T-cell (primary cell): ENCODE measurements at regions not wholly inside any gene's neighbourhood (a gene's known extent, or its start where the extent isn't known, plus 50 kb on each side); places are given as distances from the start of the nearest gene placed in this dataset.

Experiments used
- ATAC-seq, 4 experiments: fragments of 200-7000 bp in 3 of 4; fragments of 150-1000 bp in 1 of 4; cut with Tn5 transposase; replicated peaks in 1 of 4; 1 replicate in 3 of 4; 2 replicates in 1 of 4; pipeline ENCODE4 v1.10.0; 2021; ENCODE audit warnings: moderate library complexity in 3 of 4, mild to moderate bottlenecking in 2 of 4, moderate number of reproducible peaks in 1 of 4
- CTCF ChIA-PET, 2 donors: fragments of 300-600 bp; sonication (Branson Sonifier 250); formaldehyde crosslinking; loops; one replicate each; lab custom pipeline; 2022; ENCODE audit warnings: antibody characterized with exemption in 2 of 2; lab: Charles Lee
- POLR2A ChIA-PET, 2 donors: fragments of 300-600 bp; sonication (Branson Sonifier 250); formaldehyde crosslinking; loops; one replicate each; lab custom pipeline; 2022; ENCODE audit warnings: antibody characterized with exemption in 2 of 2; lab: Charles Lee
- DNase-seq, 35 experiments: peaks; one replicate each; pipeline versions ENCODE4 v3.0.0 to v3.0.0-alpha.2; 2013 to 2023
- H3K27ac ChIP-seq: one replicate; pipeline ENCODE4 v1.5.1; 2013; ENCODE audit warnings: low read length
- H3K27me3 ChIP-seq, 2 experiments: replicated peaks in 1 of 2; 1 replicate in 1 of 2; 2 replicates in 1 of 2; pipeline versions ENCODE4 v1.6.1 to v1.7.0; 2013; ENCODE audit warnings: low read length in 1 of 2, mixed read lengths in 1 of 2; ENCODE audit not compliant: control insufficient read depth in 2 of 2, insufficient read depth in 2 of 2; ENCODE audit errors: extremely low read depth in 1 of 2
- H3K36me3 ChIP-seq, 2 donors: 1 replicate in 1 of 2; 2 replicates in 1 of 2; pipeline versions ENCODE4 v1.6.1 to v1.7.0; 2013; ENCODE audit warnings: low read length in 1 of 2; ENCODE audit not compliant: control insufficient read depth in 2 of 2, insufficient read depth in 1 of 2; ENCODE audit errors: extremely low read depth in 1 of 2
- H3K4me1 ChIP-seq, 2 experiments: 1 replicate in 1 of 2; 2 replicates in 1 of 2; pipeline versions ENCODE4 v1.6.1 to v1.7.0; 2013; ENCODE audit warnings: low read length in 2 of 2, mixed read lengths in 1 of 2; ENCODE audit not compliant: insufficient read depth in 2 of 2, control insufficient read depth in 1 of 2; ENCODE audit errors: extremely low read depth in 1 of 2
- H3K4me3 ChIP-seq, 2 donors: 1 replicate in 1 of 2; 2 replicates in 1 of 2; pipeline versions ENCODE4 v1.5.1 to v1.7.0; 2013; ENCODE audit warnings: mild to moderate bottlenecking in 2 of 2, low read length in 1 of 2, moderate library complexity in 1 of 2; ENCODE audit not compliant: control insufficient read depth in 1 of 2; ENCODE audit errors: extremely low read depth in 1 of 2
- H3K9me3 ChIP-seq: 2 replicates; pipeline ENCODE4 v1.7.0; 2013
- H3K27ac Mint-ChIP-seq, 2 donors: one replicate each; pipeline ENCODE4 v1.8.0; 2020 to 2021; ENCODE audit warnings: mild to moderate bottlenecking in 2 of 2, mixed read lengths in 2 of 2
- H3K27me3 Mint-ChIP-seq, 2 donors: one replicate each; pipeline ENCODE4 v1.8.0; 2021 to 2022; ENCODE audit warnings: mixed read lengths in 2 of 2
- H3K36me3 Mint-ChIP-seq: one replicate; pipeline ENCODE4 v1.8.0; 2021; ENCODE audit warnings: mixed read lengths
- H3K4me1 Mint-ChIP-seq, 3 donors: one replicate each; pipeline ENCODE4 v1.8.0; 2020 to 2022; ENCODE audit warnings: mixed read lengths in 3 of 3, mild to moderate bottlenecking in 1 of 3
- H3K4me3 Mint-ChIP-seq, 3 donors: one replicate each; pipeline ENCODE4 v1.8.0; 2020 to 2022; ENCODE audit warnings: mild to moderate bottlenecking in 3 of 3, mixed read lengths in 3 of 3, moderate library complexity in 3 of 3
- H3K9me3 Mint-ChIP-seq, 3 donors: one replicate each; pipeline ENCODE4 v1.8.0; 2020 to 2022; ENCODE audit warnings: mixed read lengths in 3 of 3
- WGBS: methylation state at CpG from one replicate; pipeline ENCODE4 v1.1.5; 2013; ENCODE audit warnings: missing lambda C conversion rate; ENCODE audit not compliant: insufficient coverage; 5-methylcytosine and 5-hydroxymethylcytosine counted together

- no CpG with 5 or more reads among the region's 3 CpGs for WGBS
- Histone ChIP-seq H3K27ac (no peak overlapping the region), H3K27me3 (peaks cover under 1 to 2% of the 10 kb centered on the region in 2 experiments), H3K4me3 (no peak overlapping the region), H3K36me3 (no peaks in the 10 kb centered on the region), H3K9me3 (no peaks in the 10 kb centered on the region), H3K4me1 (no peaks in the 10 kb centered on the region)
- CTCF ChIA-PET: no interaction called here
- DNase-seq (no peak), ATAC-seq (no peak)
- Mint-ChIP-seq H3K4me3 (no peak overlapping the region), H3K9me3 (no peaks in the 10 kb centered on the region), H3K36me3 (no peaks in the 10 kb centered on the region), H3K27ac (no peak overlapping the region), H3K27me3 (peaks cover 2 to 10% of the 10 kb centered on the region in 2 donors), H3K4me1 (no peaks in the 10 kb centered on the region)
- POLR2A ChIA-PET: no interaction called here
Observed at GRCh38 chr6:165721356-165721755, 58.3 kb upstream of the PDE10A start.

GRCh38 chr6:165718491-165718891 lies 55.5 kb upstream of the PDE10A start:
- no peak overlapping the region for H3K27ac ChIP-seq
- H3K27me3 Mint-ChIP-seq: peaks cover 4 to 12% of the 10 kb centered on the region in 2 donors
- H3K36me3 Mint-ChIP-seq: no peaks in the 10 kb centered on the region
- CTCF ChIA-PET: no interaction called here
- H3K4me1 ChIP-seq: no peaks in the 10 kb centered on the region
- no peak overlapping the region for H3K4me3 Mint-ChIP-seq
- no peak for ATAC-seq
- no peak overlapping the region for H3K4me3 ChIP-seq
- H3K27ac Mint-ChIP-seq: no peak overlapping the region
- H3K4me1 Mint-ChIP-seq: no peaks in the 10 kb centered on the region
- DNase-seq: no peak
- H3K27me3 ChIP-seq: peaks cover 2 to 3% of the 10 kb centered on the region in 2 experiments
- POLR2A ChIA-PET: no interaction called here
- H3K9me3 Mint-ChIP-seq: no peaks in the 10 kb centered on the region
- WGBS: no CpG with 5 or more reads among the region's 4 CpGs
- H3K36me3 ChIP-seq: no peaks in the 10 kb centered on the region
- no peaks in the 10 kb centered on the region for H3K9me3 ChIP-seq

GRCh38 chr6:165717732-165718465 lies 54.9 kb upstream of the PDE10A start:
- Histone ChIP-seq H3K27me3 (peaks cover 2 to 3% of the 10 kb centered on the region in 2 experiments), H3K36me3 (no peaks in the 10 kb centered on the region), H3K4me1 (no peaks in the 10 kb centered on the region), H3K27ac (no peak overlapping the region), H3K9me3 (no peaks in the 10 kb centered on the region), H3K4me3 (no peak overlapping the region)
- POLR2A ChIA-PET: no interaction called here
- CTCF ChIA-PET: no interaction called here
- no peak for DNase-seq
- Mint-ChIP-seq H3K4me3 (no peak overlapping the region), H3K27me3 (peaks cover 4 to 12% of the 10 kb centered on the region in 2 donors), H3K27ac (no peak overlapping the region), H3K36me3 (no peaks in the 10 kb centered on the region), H3K4me1 (no peaks in the 10 kb centered on the region), H3K9me3 (no peaks in the 10 kb centered on the region)
- ATAC-seq: no peak
- WGBS: no CpG with 5 or more reads among the region's 5 CpGs

- Histone ChIP-seq H3K4me3 (no peak overlapping the region), H3K4me1 (no peaks in the 10 kb centered on the region), H3K36me3 (no peaks in the 10 kb centered on the region), H3K27me3 (peaks cover 2 to 3% of the 10 kb centered on the region in 2 experiments), H3K9me3 (no peaks in the 10 kb centered on the region), H3K27ac (no peak overlapping the region)
- ChIA-PET POLR2A (no interaction called here), CTCF (no interaction called here)
- no peak overlapping the region for H3K27ac Mint-ChIP-seq
- peaks cover 4 to 14% of the 10 kb centered on the region in 2 donors for H3K27me3 Mint-ChIP-seq
- 100% methylated on average over 1 of the region's 4 CpGs for WGBS
- DNase-seq (no peak), ATAC-seq (no peak)
- no peak overlapping the region for H3K4me3 Mint-ChIP-seq
- no peaks in the 10 kb centered on the region for H3K9me3 Mint-ChIP-seq
- H3K4me1 Mint-ChIP-seq: no peaks in the 10 kb centered on the region
- no peaks in the 10 kb centered on the region for H3K36me3 Mint-ChIP-seq
Observed at GRCh38 chr6:165716886-165717285, 53.8 kb upstream of the PDE10A start.

GRCh38 chr6:165715428-165715827 lies 52.4 kb upstream of the PDE10A start:
- H3K27me3 ChIP-seq: peaks cover 2 to 3% of the 10 kb centered on the region in 2 experiments
- Mint-ChIP-seq H3K27ac (no peak overlapping the region), H3K4me3 (no peak overlapping the region), H3K9me3 (no peaks in the 10 kb centered on the region), H3K4me1 (no peaks in the 10 kb centered on the region), H3K36me3 (no peaks in the 10 kb centered on the region), H3K27me3 (peaks cover 4 to 15% of the 10 kb centered on the region in 2 donors)
- no peak overlapping the region for H3K4me3 ChIP-seq
- no peaks in the 10 kb centered on the region for H3K36me3 ChIP-seq
- H3K27ac ChIP-seq: no peak overlapping the region
- ATAC-seq: no peak
- no CpG with 5 or more reads among the region's 11 CpGs for WGBS
- no peaks in the 10 kb centered on the region for H3K4me1 ChIP-seq
- ChIA-PET CTCF (no interaction called here), POLR2A (no interaction called here)
- DNase-seq: no peak
- no peaks in the 10 kb centered on the region for H3K9me3 ChIP-seq

- H3K4me3 ChIP-seq: no peak overlapping the region
- H3K9me3 ChIP-seq: no peaks in the 10 kb centered on the region
- peaks cover 4 to 15% of the 10 kb centered on the region in 2 donors for H3K27me3 Mint-ChIP-seq
- POLR2A ChIA-PET: no interaction called here
- H3K9me3 Mint-ChIP-seq: peaks cover 0 to 2% (median 1%) of the 10 kb centered on the region in 3 donors
- no peaks in the 10 kb centered on the region for H3K4me1 ChIP-seq
- no peak for DNase-seq
- WGBS: 97% methylated on average over 15 of the region's 18 CpGs
- CTCF ChIA-PET: no interaction called here
- H3K27ac ChIP-seq: no peak overlapping the region
- no peak for ATAC-seq
- H3K4me1 Mint-ChIP-seq: no peaks in the 10 kb centered on the region
- H3K4me3 Mint-ChIP-seq: no peak overlapping the region
- H3K27me3 ChIP-seq: peaks cover 2 to 3% of the 10 kb centered on the region in 2 experiments
- no peaks in the 10 kb centered on the region for H3K36me3 Mint-ChIP-seq
- H3K27ac Mint-ChIP-seq: no peak overlapping the region
- H3K36me3 ChIP-seq: no peaks in the 10 kb centered on the region
Observed at GRCh38 chr6:165714907-165715306, 51.9 kb upstream of the PDE10A start.
